SU-DHL-6 (cell line): ENCODE measurements at regions not wholly inside any gene's neighbourhood (a gene's known extent, or its start where the extent isn't known, plus 50 kb on each side); places are given as distances from the start of the nearest gene placed in this dataset.

Source experiments
- EZH2phosphoT487 ChIP-seq: fragments of 200-600 bp; sonication (generic), shearing (Covaris generic); conservative IDR thresholded peaks from 2 replicates; pipeline ENCODE4 v1.6.1; 2018; ENCODE audit warnings: mild to moderate bottlenecking, antibody characterized with exemption, low read length, moderate library complexity, mixed read lengths
- TF ChIP-seq, protein P1 (sequence below): fragments of 200-600 bp; sonication (generic); IDR thresholded peaks from one replicate; pipeline ENCODE4 v1.5.1; 2017; ENCODE audit warnings: antibody characterized with exemption, mild to moderate bottlenecking, low read length, moderate library complexity; ENCODE audit not compliant: insufficient read depth, poor library complexity, severe bottlenecking

DNA sequence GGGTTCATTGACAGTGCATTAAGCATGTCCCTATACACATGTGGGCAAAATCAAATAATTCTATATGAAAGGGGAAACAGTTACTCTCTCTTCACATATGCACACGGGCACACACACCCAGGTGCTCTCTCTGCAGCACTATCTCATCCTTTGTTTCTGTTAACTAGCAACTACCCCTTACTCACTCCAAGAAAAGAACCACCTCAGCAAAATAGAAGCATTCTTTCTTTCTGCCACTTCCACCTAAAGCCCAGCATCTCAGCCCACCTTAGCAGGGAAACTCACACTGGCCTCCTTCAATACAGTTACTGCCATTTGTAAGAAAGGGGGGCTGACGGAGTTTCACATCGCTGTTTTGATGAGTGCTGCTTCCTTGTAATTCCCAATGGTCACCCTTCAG is 216.3 kb upstream of the ID2 start:
- TF ChIP-seq, protein P1, sequence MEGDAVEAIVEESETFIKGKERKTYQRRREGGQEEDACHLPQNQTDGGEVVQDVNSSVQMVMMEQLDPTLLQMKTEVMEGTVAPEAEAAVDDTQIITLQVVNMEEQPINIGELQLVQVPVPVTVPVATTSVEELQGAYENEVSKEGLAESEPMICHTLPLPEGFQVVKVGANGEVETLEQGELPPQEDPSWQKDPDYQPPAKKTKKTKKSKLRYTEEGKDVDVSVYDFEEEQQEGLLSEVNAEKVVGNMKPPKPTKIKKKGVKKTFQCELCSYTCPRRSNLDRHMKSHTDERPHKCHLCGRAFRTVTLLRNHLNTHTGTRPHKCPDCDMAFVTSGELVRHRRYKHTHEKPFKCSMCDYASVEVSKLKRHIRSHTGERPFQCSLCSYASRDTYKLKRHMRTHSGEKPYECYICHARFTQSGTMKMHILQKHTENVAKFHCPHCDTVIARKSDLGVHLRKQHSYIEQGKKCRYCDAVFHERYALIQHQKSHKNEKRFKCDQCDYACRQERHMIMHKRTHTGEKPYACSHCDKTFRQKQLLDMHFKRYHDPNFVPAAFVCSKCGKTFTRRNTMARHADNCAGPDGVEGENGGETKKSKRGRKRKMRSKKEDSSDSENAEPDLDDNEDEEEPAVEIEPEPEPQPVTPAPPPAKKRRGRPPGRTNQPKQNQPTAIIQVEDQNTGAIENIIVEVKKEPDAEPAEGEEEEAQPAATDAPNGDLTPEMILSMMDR = no peak
- no peak for TF ChIP-seq EZH2phosphoT487
